Fibroblast of lung (primary cell): ENCODE measurements at regions not wholly inside any gene's neighbourhood (a gene's known extent, or its start where the extent isn't known, plus 50 kb on each side); places are given as distances from the start of the nearest gene placed in this dataset.

Experiments
- DNase-seq, 2 donors: peaks; one replicate each; pipeline versions ENCODE4 v3.0.0 to v3.0.0-alpha.2; 2010; ENCODE audit warnings: low read depth in 2 of 2
- H2AFZ ChIP-seq: 2 replicates; pipeline ENCODE4 v1.5.1; 2012; ENCODE audit warnings: low read length, control low read depth, inconsistent platforms
- H3K27ac ChIP-seq: 2 replicates; pipeline ENCODE4 v1.5.1; 2011; ENCODE audit warnings: low read length, control low read depth; ENCODE audit not compliant: insufficient read depth
- H3K27me3 ChIP-seq: 2 replicates; pipeline ENCODE4 v1.5.1; 2011; ENCODE audit warnings: mild to moderate bottlenecking, low read length; ENCODE audit not compliant: control insufficient read depth, insufficient read depth
- H3K36me3 ChIP-seq: 2 replicates; pipeline ENCODE4 v1.5.1; 2011; ENCODE audit warnings: low read length; ENCODE audit not compliant: control insufficient read depth, insufficient read depth
- H3K4me1 ChIP-seq: 2 replicates; pipeline ENCODE4 v1.5.1; 2011; ENCODE audit warnings: low read length; ENCODE audit not compliant: control insufficient read depth, insufficient read depth; ENCODE audit errors: extremely low read depth
- H3K4me2 ChIP-seq: 2 replicates; pipeline ENCODE4 v1.5.1; 2011; ENCODE audit warnings: low read length, control low read depth; ENCODE audit not compliant: insufficient read depth; ENCODE audit errors: extremely low read depth
- H3K4me3 ChIP-seq, 4 experiments: fragments of 200-600 bp in 1 of 4; sonication (generic) in 1 of 4; replicated peaks in 1 of 4; 2 replicates each; pipeline ENCODE4 v1.5.1; 2011 to 2016; ENCODE audit warnings: low read length in 4 of 4, low read depth in 3 of 4, mild to moderate bottlenecking in 3 of 4, control low read depth in 2 of 4, inconsistent platforms in 1 of 4, mixed read lengths in 1 of 4; ENCODE audit not compliant: insufficient read depth in 1 of 4; ENCODE audit errors: control extremely low read depth in 1 of 4
- H3K79me2 ChIP-seq: 2 replicates; pipeline ENCODE4 v1.5.1; 2012; ENCODE audit warnings: mild to moderate bottlenecking, low read length, inconsistent platforms; ENCODE audit not compliant: control insufficient read depth, insufficient read depth
- H3K9ac ChIP-seq: 2 replicates; pipeline ENCODE4 v1.5.1; 2011; ENCODE audit warnings: mild to moderate bottlenecking, low read length, control low read depth; ENCODE audit not compliant: insufficient read depth
- H3K9me3 ChIP-seq: 2 replicates; pipeline ENCODE4 v1.5.1; 2012; ENCODE audit warnings: low read depth, low read length; ENCODE audit not compliant: control insufficient read depth, insufficient read depth
- H4K20me1 ChIP-seq: 2 replicates; pipeline ENCODE4 v1.5.1; 2011; ENCODE audit warnings: low read length; ENCODE audit not compliant: control insufficient read depth, insufficient read depth; ENCODE audit errors: extremely low read depth
- EZH2 ChIP-seq: IDR thresholded peaks from 2 replicates; pipeline ENCODE4 v1.5.1; 2012; ENCODE audit warnings: low read length, control low read depth, mild to moderate bottlenecking; ENCODE audit errors: missing control alignments
- TF ChIP-seq, protein P1 (sequence below), 2 donors: IDR thresholded peaks in 1 of 2; conservative IDR thresholded peaks in 1 of 2; 1 replicate in 1 of 2; 2 replicates in 1 of 2; pipeline ENCODE4 v1.5.1; 2011 to 2012; ENCODE audit warnings: low read length in 2 of 2, control low read depth in 1 of 2, inconsistent platforms in 1 of 2, low read depth in 1 of 2, mild to moderate bottlenecking in 1 of 2

DNA sequence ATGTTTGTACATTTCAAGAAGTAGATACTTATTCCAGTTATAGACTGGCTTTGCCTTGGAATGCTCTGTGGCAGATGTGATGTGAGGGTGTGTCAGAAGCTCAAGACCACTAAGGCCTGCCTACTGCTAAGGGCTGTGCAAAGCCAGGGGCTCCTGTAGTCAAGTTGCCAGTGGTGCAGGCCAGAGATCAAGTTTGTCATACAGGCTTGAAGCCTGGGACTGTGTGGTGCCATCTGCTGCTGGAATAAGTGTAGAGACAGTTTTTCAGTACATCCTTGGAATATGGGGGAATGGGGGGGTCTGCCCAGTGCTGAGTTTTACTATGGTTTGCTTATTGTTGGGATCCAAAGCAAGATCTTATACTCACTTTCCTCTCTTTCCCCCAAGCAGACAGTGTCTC lies 649.9 kb upstream of the FOXG1 start:
- H4K20me1 ChIP-seq: no peaks in the 10 kb centered on the region
- H3K4me1 ChIP-seq: no peaks in the 10 kb centered on the region
- H3K27me3 ChIP-seq: no peaks in the 10 kb centered on the region
- H2AFZ ChIP-seq: no peak overlapping the region
- H3K9me3 ChIP-seq: no peaks in the 10 kb centered on the region
- no peaks in the 10 kb centered on the region for H3K36me3 ChIP-seq
- DNase-seq: no peak
- H3K4me2 ChIP-seq: no peak overlapping the region
- TF ChIP-seq, protein P1, sequence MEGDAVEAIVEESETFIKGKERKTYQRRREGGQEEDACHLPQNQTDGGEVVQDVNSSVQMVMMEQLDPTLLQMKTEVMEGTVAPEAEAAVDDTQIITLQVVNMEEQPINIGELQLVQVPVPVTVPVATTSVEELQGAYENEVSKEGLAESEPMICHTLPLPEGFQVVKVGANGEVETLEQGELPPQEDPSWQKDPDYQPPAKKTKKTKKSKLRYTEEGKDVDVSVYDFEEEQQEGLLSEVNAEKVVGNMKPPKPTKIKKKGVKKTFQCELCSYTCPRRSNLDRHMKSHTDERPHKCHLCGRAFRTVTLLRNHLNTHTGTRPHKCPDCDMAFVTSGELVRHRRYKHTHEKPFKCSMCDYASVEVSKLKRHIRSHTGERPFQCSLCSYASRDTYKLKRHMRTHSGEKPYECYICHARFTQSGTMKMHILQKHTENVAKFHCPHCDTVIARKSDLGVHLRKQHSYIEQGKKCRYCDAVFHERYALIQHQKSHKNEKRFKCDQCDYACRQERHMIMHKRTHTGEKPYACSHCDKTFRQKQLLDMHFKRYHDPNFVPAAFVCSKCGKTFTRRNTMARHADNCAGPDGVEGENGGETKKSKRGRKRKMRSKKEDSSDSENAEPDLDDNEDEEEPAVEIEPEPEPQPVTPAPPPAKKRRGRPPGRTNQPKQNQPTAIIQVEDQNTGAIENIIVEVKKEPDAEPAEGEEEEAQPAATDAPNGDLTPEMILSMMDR (conservative IDR thresholded peaks at IDR 0.05 in 1 of 2, IDR thresholded peaks at IDR 0.05 in 1 of 2; ENCODE audit: low read depth in 1 of 2, low read length in 2 of 2): no peak
- TF ChIP-seq EZH2: no peak
- H3K4me3 ChIP-seq: no peak overlapping the region
- no peaks in the 10 kb centered on the region for H3K79me2 ChIP-seq
- no peak overlapping the region for H3K27ac ChIP-seq
- no peak overlapping the region for H3K9ac ChIP-seq

DNA sequence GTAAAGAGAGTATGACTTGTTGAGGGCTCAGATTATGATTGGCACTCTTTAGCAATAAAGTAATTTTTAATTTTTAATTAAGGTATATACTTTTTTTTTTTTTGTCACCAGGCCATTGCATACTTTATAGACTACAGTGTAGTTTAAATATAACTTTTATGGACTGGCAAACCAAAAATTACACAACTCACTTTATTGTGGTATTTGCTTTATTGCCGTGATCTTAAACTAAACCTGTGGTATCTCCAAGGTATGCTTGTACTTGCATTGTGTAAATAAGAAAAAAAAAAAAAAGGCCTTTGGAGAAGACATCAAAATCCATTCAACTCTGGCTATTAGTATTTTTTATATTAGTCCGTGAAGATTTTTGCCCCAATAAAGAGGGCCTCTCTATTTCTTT lies 646.7 kb upstream of the FOXG1 start:
- Histone ChIP-seq H3K9ac (no peak overlapping the region), H3K4me1 (no peaks in the 10 kb centered on the region), H3K4me3 (no peak overlapping the region), H3K36me3 (no peaks in the 10 kb centered on the region), H4K20me1 (no peaks in the 10 kb centered on the region), H3K9me3 (no peaks in the 10 kb centered on the region), H3K4me2 (no peak overlapping the region), H3K79me2 (no peaks in the 10 kb centered on the region), H3K27me3 (no peaks in the 10 kb centered on the region), H3K27ac (no peak overlapping the region), H2AFZ (no peak overlapping the region)
- no peak for TF ChIP-seq EZH2
- TF ChIP-seq, protein P1 (conservative IDR thresholded peaks at IDR 0.05 in 1 of 2, IDR thresholded peaks at IDR 0.05 in 1 of 2; ENCODE audit: low read depth in 1 of 2, low read length in 2 of 2): no peak
- no peak for DNase-seq

DNA sequence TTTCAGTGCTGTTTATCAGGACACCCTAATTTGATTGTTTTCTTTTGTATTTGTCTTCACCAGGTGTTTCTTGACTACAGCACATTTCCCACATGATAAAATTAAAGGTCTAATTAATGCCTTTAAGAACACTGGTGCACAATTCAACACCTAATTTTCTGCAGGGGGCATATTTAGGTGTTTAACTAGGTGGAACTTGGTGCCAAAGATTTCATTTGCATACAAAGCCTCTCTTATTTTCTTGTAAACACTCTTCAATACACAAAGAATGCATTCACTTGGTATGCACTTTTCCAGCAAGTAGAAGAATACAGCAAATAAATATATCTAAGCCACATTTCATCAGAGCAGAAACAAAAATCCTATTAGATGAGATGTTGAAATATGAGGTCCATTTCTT lies 646.2 kb upstream of the FOXG1 start:
- H3K9me3 ChIP-seq: no peaks in the 10 kb centered on the region
- no peaks in the 10 kb centered on the region for H4K20me1 ChIP-seq
- H3K79me2 ChIP-seq: no peaks in the 10 kb centered on the region
- no peak overlapping the region for H3K27ac ChIP-seq
- H3K4me3 ChIP-seq: no peak overlapping the region
- no peak overlapping the region for H2AFZ ChIP-seq
- H3K9ac ChIP-seq: no peak overlapping the region
- no peaks in the 10 kb centered on the region for H3K4me1 ChIP-seq
- no peak overlapping the region for H3K4me2 ChIP-seq
- H3K36me3 ChIP-seq: no peaks in the 10 kb centered on the region
- no peak for DNase-seq
- no peaks in the 10 kb centered on the region for H3K27me3 ChIP-seq
- no peak for TF ChIP-seq EZH2
- TF ChIP-seq, protein P1 (conservative IDR thresholded peaks at IDR 0.05 in 1 of 2, IDR thresholded peaks at IDR 0.05 in 1 of 2; ENCODE audit: low read depth in 1 of 2, low read length in 2 of 2): no peak
